NCI-H2107 (cell line): ENCODE measurements at regions not wholly inside any gene's neighbourhood (a gene's known extent, or its start where the extent isn't known, plus 50 kb on each side); places are given as distances from the start of the nearest gene placed in this dataset.
A peak's percentile ranks its signal among the peaks of the same experiment; 100 is the strongest.
"Not testable (repeated sequence)": the region's sequence is repeated elsewhere in the genome, so short reads cannot be mapped to it uniquely, and the experiment has no call there.

ENCODE experiments used
- DNase-seq: peaks from one replicate; lab custom pipeline; 2025; lab: John Stamatoyannopoulos, UW

DNA sequence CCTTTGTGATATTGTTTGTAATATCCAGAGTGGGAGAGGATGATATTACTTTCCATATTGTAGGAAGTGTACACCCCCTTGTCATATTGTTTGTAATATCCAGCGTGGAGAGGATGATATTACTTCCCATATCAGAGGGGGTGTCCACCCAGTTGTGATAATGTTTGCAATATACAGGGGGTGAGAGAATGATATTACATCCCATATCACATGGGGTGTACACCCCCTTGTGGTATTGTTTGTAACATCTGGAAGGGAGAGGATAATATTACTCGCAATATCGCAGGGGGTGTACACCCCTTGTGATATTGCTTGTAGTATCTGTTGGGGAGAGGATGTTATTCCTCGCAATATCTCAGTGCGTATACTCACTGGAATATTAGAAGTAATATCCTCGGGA, 61.5 kb downstream of the PRSS23 start:
- no peak for DNase-seq

DNA sequence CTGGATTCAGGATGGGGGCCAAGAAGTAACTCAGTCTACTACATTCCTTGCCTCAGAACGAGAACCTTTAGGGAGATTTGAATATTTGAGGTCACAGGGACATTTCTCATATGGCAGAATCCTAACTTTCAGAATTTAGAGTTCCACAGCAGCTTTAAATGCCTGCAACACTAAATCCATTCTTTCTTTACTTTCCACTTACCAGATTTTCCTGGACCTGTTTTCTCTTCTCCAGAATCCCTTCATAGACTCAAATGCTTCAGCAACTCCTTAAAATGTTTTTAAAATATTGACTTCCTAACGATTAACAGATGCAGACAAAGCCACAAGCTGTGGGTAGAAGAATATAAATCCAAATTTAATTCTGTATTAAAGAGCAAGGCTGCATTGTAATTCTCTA, 63.1 kb downstream of the PRSS23 start:
- DNase-seq: no peak

DNA sequence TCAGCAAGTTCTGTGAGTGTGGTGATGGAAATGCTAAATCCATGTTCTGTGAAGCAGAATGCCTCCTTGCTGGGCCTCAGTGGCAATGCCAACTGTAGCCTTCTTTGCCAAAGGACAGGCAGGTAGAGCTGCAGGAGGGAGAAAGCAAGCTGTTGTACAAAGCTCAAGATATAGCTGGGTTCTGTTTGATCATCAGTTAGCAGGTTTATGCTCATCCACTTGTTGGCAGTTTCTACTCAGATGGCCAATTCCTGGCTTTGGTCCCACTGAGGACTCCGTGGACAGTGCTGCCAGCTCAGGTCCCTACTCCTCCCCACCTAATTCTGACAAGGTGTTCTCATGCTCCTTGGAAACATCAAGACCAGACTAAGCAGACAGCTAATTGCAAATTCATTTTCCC, 65.1 kb downstream of the PRSS23 start:
- DNase-seq: no peak

DNA sequence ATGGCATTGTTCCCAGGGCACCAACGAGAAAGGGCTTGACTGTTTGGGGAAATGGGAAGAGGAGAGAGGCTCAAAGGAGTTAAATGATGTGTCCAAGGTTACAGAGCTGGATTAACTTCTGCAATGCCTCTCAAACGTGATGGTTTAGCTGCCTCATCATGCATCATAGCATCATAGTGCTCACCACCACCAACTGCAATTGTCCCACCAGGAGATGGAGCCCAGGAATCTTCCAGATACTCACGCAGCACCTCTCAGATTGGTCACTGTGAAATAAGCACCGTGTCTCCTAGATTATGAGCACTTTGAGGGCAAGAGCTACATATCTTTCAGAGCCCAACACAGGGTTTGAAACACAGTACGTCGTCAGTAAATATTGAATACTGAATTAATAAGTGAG, 69.2 kb downstream of the PRSS23 start:
- no peak for DNase-seq

DNA sequence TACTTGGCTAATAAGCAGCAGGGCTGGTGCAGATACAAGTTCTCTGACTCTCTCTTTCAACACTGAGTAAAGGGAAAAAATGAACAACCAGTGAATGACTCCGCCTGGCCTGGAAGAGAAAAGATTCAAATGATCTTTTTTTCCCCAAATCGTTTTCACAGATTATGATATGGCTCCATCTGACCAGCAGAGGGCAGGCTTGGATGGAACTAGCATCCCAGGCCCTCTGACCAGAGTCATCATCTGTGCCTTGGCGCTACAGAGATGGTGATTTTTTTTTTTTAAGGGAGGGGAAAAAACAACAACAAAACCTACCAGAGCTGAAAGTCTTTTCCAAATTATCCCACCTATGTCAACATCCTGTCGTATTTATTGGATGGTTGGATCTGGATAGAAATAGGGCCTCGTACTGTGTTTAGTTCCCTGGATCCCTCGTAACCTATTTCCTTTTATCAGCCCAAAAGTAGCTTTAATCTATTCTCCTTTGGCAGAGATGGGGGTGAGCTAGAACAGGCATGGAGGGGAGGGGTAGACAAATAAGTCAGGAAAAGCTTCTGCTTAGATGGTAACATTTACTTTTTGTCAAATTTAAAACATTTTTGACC, 69.7 kb downstream of the PRSS23 start:
- DNase-seq: peak; percentile 20

- no peak for DNase-seq
Measured at GRCh38 chr11:86873573-86874083, 73.3 kb downstream of the PRSS23 start.

DNA sequence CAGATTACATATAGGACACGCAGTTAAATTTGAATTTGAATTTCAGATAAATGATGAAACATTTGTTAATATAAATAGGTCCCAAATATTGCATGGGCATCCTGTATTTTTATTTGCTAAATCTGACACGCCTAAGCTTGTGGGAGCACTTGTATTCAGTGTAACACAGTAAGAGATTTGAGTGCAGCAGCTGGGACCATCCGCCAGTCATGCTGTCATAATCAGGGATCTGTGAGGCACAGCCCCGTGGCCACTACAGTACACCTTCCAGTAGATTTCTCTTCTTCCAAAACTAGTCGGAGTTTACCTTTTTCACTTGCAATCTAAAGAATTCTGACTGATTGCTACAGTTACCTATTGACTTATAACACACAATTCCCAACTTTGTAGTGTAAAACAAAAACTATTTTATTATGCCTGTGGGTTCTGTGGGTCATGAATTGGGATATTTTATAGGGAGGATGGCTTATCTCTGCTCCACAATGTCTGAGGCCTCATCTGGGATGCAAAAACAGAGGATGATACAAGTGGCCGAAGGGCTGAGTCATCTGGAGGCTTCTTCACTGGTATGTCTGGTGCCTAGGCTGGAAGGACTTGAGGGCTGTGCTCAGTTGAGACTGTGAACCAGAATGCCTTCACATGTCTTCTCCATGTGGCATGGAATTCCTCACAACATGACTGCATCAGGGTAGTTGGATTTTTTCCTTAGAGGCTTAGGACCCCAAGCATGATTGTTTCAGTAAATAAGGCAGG, 74.1 kb downstream of the PRSS23 start:
- DNase-seq: no peak

- no peak for DNase-seq
Measured at GRCh38 chr11:86876716-86877234, 76.4 kb downstream of the PRSS23 start.

DNA sequence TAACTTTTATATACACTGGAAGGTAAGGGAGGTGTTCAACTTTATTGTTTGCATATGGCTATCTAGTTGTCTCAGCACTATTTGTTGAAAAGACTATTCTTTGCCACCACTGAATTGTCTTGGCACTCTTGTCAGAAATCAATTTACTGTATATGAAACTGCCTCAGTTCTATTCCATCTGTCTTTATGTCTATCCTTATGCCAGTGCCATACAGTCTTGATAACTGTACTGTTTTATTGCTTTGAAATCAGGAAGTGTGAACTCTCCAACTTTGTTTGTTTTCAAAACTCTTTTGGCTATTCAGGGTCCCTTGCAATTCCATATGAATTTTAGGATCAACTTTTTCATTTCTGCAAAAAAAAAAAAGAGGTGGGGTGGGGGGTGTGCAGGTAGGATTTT, 77.2 kb downstream of the PRSS23 start:
- no peak for DNase-seq

DNA sequence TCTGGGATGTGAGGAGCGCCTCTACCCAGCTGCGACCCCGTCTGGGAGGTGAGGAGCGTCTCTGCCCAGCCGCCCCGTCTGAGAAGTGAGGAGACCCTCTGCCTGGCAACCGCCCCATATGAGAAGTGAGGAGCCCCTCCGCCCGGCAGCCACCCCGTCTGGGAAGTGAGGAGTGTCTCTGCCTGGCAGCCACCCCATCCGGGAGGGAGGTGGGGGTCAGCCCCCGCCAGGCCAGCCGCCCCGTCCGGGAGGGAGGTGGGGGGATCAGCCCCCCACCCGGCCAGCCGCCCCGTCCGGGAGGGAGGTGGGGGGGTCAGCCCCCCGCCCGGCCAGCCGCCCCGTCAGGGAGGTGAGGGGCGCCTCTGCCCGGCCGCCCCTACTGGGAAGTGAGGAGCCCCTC, 76.0 kb downstream of the FZD4 start:
- DNase-seq: not testable (repeated sequence)

GRCh38 chr11:86885311-86885710, 69.9 kb downstream of the FZD4 start:
- DNase-seq: no peak

GRCh38 chr11:86888164-86889000, 66.8 kb downstream of the FZD4 start:
- no peak for DNase-seq

- DNase-seq: no peak
Measured at GRCh38 chr11:86889001-86889341, 66.2 kb downstream of the FZD4 start.

- no peak for DNase-seq
Measured at GRCh38 chr11:86891036-86891435, 64.2 kb downstream of the FZD4 start.

GRCh38 chr11:86893235-86893634, 62.0 kb downstream of the FZD4 start:
- no peak for DNase-seq
